Fibroblast of lung (primary cell): ENCODE measurements at regions not wholly inside any gene's neighbourhood (a gene's known extent, or its start where the extent isn't known, plus 50 kb on each side); places are given as distances from the start of the nearest gene placed in this dataset.

ENCODE experiments used
- DNase-seq, 2 donors: peaks; one replicate each; pipeline versions ENCODE4 v3.0.0 to v3.0.0-alpha.2; 2010; ENCODE audit warnings: low read depth in 2 of 2
- H2AFZ ChIP-seq: 2 replicates; pipeline ENCODE4 v1.5.1; 2012; ENCODE audit warnings: low read length, control low read depth, inconsistent platforms
- H3K27ac ChIP-seq: 2 replicates; pipeline ENCODE4 v1.5.1; 2011; ENCODE audit warnings: low read length, control low read depth; ENCODE audit not compliant: insufficient read depth
- H3K27me3 ChIP-seq: 2 replicates; pipeline ENCODE4 v1.5.1; 2011; ENCODE audit warnings: mild to moderate bottlenecking, low read length; ENCODE audit not compliant: control insufficient read depth, insufficient read depth
- H3K36me3 ChIP-seq: 2 replicates; pipeline ENCODE4 v1.5.1; 2011; ENCODE audit warnings: low read length; ENCODE audit not compliant: control insufficient read depth, insufficient read depth
- H3K4me1 ChIP-seq: 2 replicates; pipeline ENCODE4 v1.5.1; 2011; ENCODE audit warnings: low read length; ENCODE audit not compliant: control insufficient read depth, insufficient read depth; ENCODE audit errors: extremely low read depth
- H3K4me2 ChIP-seq: 2 replicates; pipeline ENCODE4 v1.5.1; 2011; ENCODE audit warnings: low read length, control low read depth; ENCODE audit not compliant: insufficient read depth; ENCODE audit errors: extremely low read depth
- H3K4me3 ChIP-seq, 4 experiments: fragments of 200-600 bp in 1 of 4; sonication (generic) in 1 of 4; replicated peaks in 1 of 4; 2 replicates each; pipeline ENCODE4 v1.5.1; 2011 to 2016; ENCODE audit warnings: low read length in 4 of 4, low read depth in 3 of 4, mild to moderate bottlenecking in 3 of 4, control low read depth in 2 of 4, inconsistent platforms in 1 of 4, mixed read lengths in 1 of 4; ENCODE audit not compliant: insufficient read depth in 1 of 4; ENCODE audit errors: control extremely low read depth in 1 of 4
- H3K79me2 ChIP-seq: 2 replicates; pipeline ENCODE4 v1.5.1; 2012; ENCODE audit warnings: mild to moderate bottlenecking, low read length, inconsistent platforms; ENCODE audit not compliant: control insufficient read depth, insufficient read depth
- H3K9ac ChIP-seq: 2 replicates; pipeline ENCODE4 v1.5.1; 2011; ENCODE audit warnings: mild to moderate bottlenecking, low read length, control low read depth; ENCODE audit not compliant: insufficient read depth
- H3K9me3 ChIP-seq: 2 replicates; pipeline ENCODE4 v1.5.1; 2012; ENCODE audit warnings: low read depth, low read length; ENCODE audit not compliant: control insufficient read depth, insufficient read depth
- H4K20me1 ChIP-seq: 2 replicates; pipeline ENCODE4 v1.5.1; 2011; ENCODE audit warnings: low read length; ENCODE audit not compliant: control insufficient read depth, insufficient read depth; ENCODE audit errors: extremely low read depth
- EZH2 ChIP-seq: IDR thresholded peaks from 2 replicates; pipeline ENCODE4 v1.5.1; 2012; ENCODE audit warnings: low read length, control low read depth, mild to moderate bottlenecking; ENCODE audit errors: missing control alignments
- TF ChIP-seq, protein P1 (sequence below), 2 donors: IDR thresholded peaks in 1 of 2; conservative IDR thresholded peaks in 1 of 2; 1 replicate in 1 of 2; 2 replicates in 1 of 2; pipeline ENCODE4 v1.5.1; 2011 to 2012; ENCODE audit warnings: low read length in 2 of 2, control low read depth in 1 of 2, inconsistent platforms in 1 of 2, low read depth in 1 of 2, mild to moderate bottlenecking in 1 of 2

DNA sequence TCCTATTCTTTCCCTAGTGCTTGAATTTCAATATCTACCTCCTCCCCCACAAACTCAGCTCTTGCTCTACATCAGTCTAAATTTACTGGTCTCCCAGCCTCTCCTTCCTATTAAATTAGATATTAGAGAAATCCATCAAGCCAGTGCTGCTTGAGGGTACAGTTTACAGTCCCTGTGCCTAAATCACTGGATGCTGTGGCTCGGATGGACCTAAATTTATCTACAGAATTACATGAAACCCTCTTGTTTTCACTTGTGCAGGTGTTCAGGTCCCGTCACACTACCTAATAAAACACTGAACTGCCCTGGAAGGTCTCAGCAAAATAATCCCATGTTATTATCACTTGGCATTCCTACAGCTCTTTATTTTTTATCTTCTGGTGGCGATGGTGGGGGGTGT, 134.7 kb upstream of the E2F8 start:
- Histone ChIP-seq H3K4me2 (no peak overlapping the region), H4K20me1 (no peaks in the 10 kb centered on the region), H2AFZ (no peak overlapping the region), H3K9ac (no peak overlapping the region), H3K36me3 (no peaks in the 10 kb centered on the region), H3K27me3 (no peaks in the 10 kb centered on the region), H3K9me3 (no peaks in the 10 kb centered on the region), H3K79me2 (no peaks in the 10 kb centered on the region), H3K27ac (no peak overlapping the region), H3K4me1 (peaks cover 19% of the 10 kb centered on the region), H3K4me3 (no peak overlapping the region)
- DNase-seq: no peak
- TF ChIP-seq, protein P1, sequence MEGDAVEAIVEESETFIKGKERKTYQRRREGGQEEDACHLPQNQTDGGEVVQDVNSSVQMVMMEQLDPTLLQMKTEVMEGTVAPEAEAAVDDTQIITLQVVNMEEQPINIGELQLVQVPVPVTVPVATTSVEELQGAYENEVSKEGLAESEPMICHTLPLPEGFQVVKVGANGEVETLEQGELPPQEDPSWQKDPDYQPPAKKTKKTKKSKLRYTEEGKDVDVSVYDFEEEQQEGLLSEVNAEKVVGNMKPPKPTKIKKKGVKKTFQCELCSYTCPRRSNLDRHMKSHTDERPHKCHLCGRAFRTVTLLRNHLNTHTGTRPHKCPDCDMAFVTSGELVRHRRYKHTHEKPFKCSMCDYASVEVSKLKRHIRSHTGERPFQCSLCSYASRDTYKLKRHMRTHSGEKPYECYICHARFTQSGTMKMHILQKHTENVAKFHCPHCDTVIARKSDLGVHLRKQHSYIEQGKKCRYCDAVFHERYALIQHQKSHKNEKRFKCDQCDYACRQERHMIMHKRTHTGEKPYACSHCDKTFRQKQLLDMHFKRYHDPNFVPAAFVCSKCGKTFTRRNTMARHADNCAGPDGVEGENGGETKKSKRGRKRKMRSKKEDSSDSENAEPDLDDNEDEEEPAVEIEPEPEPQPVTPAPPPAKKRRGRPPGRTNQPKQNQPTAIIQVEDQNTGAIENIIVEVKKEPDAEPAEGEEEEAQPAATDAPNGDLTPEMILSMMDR (conservative IDR thresholded peaks at IDR 0.05 in 1 of 2, IDR thresholded peaks at IDR 0.05 in 1 of 2; ENCODE audit: low read depth in 1 of 2, low read length in 2 of 2): no peak

DNA sequence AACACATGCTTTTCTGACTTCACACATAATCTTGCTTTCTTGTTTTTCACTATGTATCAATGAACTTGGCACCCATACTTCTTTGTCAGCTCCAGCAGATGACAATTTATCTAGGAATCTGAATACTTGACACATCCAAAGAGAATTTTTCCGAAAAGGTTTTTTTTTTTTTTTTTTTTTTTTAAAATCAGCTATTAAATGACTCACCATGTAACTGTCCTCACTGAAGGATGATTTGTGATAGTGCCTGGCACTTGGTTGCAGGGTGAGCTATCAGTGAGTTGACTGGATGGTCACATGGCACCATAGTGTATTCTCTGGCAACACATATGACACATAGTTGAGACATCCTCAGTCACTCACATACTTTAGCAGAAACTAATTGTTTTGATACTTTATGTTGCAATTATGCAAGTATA, 133.4 kb upstream of the E2F8 start:
- H3K27me3 ChIP-seq: no peaks in the 10 kb centered on the region
- DNase-seq: peak; percentile 83 to 85
- TF ChIP-seq, protein P1 (conservative IDR thresholded peaks at IDR 0.05 in 1 of 2, IDR thresholded peaks at IDR 0.05 in 1 of 2; ENCODE audit: low read depth in 1 of 2, low read length in 2 of 2): no peak
- TF ChIP-seq EZH2: no peak
- H3K4me2 ChIP-seq: peak overlapping the region; percentile 21
- H3K9me3 ChIP-seq: no peaks in the 10 kb centered on the region
- no peak overlapping the region for H3K27ac ChIP-seq
- no peak overlapping the region for H3K4me3 ChIP-seq
- H3K36me3 ChIP-seq: no peaks in the 10 kb centered on the region
- no peak overlapping the region for H2AFZ ChIP-seq
- peaks cover 22% of the 10 kb centered on the region for H3K4me1 ChIP-seq
- H3K9ac ChIP-seq: no peak overlapping the region
- no peaks in the 10 kb centered on the region for H4K20me1 ChIP-seq
- no peaks in the 10 kb centered on the region for H3K79me2 ChIP-seq

DNA sequence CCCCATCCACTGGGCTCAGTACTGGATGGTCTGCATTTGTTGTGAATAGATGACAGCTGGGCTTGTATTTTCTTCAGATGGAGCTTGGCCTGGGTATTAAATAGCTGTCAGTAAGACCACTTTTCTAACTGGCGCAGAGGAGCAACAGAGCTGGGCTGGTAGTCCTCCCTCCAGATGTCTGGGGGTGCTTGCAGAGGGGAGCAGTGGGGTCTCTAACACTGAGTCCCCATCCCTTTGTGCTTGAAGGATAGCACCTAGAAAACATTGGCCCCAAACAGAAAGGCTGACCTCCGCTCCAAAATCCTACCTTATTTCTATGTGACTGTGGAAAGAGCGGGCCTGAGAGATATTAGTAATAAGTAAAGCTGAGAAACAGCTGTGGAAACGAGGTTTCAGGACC, 131.6 kb upstream of the E2F8 start:
- no peak overlapping the region for H3K27ac ChIP-seq
- no peaks in the 10 kb centered on the region for H3K27me3 ChIP-seq
- peaks cover 30% of the 10 kb centered on the region for H3K4me1 ChIP-seq
- DNase-seq: no peak
- H3K36me3 ChIP-seq: no peaks in the 10 kb centered on the region
- H3K9me3 ChIP-seq: no peaks in the 10 kb centered on the region
- H3K9ac ChIP-seq: no peak overlapping the region
- H3K79me2 ChIP-seq: no peaks in the 10 kb centered on the region
- no peak overlapping the region for H3K4me3 ChIP-seq
- no peak overlapping the region for H3K4me2 ChIP-seq
- no peaks in the 10 kb centered on the region for H4K20me1 ChIP-seq
- TF ChIP-seq EZH2: no peak
- TF ChIP-seq, protein P1 (conservative IDR thresholded peaks at IDR 0.05 in 1 of 2, IDR thresholded peaks at IDR 0.05 in 1 of 2; ENCODE audit: low read depth in 1 of 2, low read length in 2 of 2): no peak
- H2AFZ ChIP-seq: no peak overlapping the region
